Hippocampal formation (tissue), 2 donors: ENCODE measurements at regions not wholly inside any gene's neighbourhood (a gene's known extent, or its start where the extent isn't known, plus 50 kb on each side); places are given as distances from the start of the nearest gene placed in this dataset.

ENCODE experiments used
- DNase-seq, 2 donors: peaks; one replicate each; lab custom pipeline; 2025; lab: John Stamatoyannopoulos, UW

- DNase-seq, result no peak
Measured at GRCh38 chr2:7721413-7721995, 804.3 kb downstream of the RNF144A start.

GRCh38 chr2:7722212-7722910 is 805.1 kb downstream of the RNF144A start:
- no peak for DNase-seq

- no peak for DNase-seq
Measured at GRCh38 chr2:7724336-7724735, 807.1 kb downstream of the RNF144A start.

GRCh38 chr2:7725171-7725849 is 808.1 kb downstream of the RNF144A start:
- peak in 1 of 2 donors; percentile 27 for DNase-seq

GRCh38 chr2:7725850-7726242 is 808.6 kb downstream of the RNF144A start:
- no peak for DNase-seq

GRCh38 chr2:7726989-7727388 is 809.8 kb downstream of the RNF144A start:
- no peak for DNase-seq

- no peak for DNase-seq
Measured at GRCh38 chr2:7728388-7728787, 811.2 kb downstream of the RNF144A start.

- DNase-seq, result no peak
Measured at GRCh38 chr2:7730449-7730848, 813.2 kb downstream of the RNF144A start.

- DNase-seq, result no peak
Measured at GRCh38 chr2:7730990-7731389, 813.8 kb downstream of the RNF144A start.

- DNase-seq, result no peak
Measured at GRCh38 chr2:7732497-7732896, 815.3 kb downstream of the RNF144A start.

GRCh38 chr2:7736646-7737305 is 819.6 kb downstream of the RNF144A start:
- DNase-seq, result no peak

GRCh38 chr2:7738596-7738995 is 821.4 kb downstream of the RNF144A start:
- no peak for DNase-seq

GRCh38 chr2:7740114-7740513 is 822.9 kb downstream of the RNF144A start:
- DNase-seq, result no peak

GRCh38 chr2:7742301-7742700 is 825.1 kb downstream of the RNF144A start:
- DNase-seq, result no peak

- no peak for DNase-seq
Measured at GRCh38 chr2:7744827-7745226, 827.6 kb downstream of the RNF144A start.

GRCh38 chr2:7745369-7745768 is 828.2 kb downstream of the RNF144A start:
- no peak for DNase-seq

- no peak for DNase-seq
Measured at GRCh38 chr2:7748717-7749415, 831.7 kb downstream of the RNF144A start.

GRCh38 chr2:7749895-7750559 is 832.8 kb downstream of the RNF144A start:
- no peak for DNase-seq

- no peak for DNase-seq
Measured at GRCh38 chr2:7752291-7752690, 835.1 kb downstream of the RNF144A start.

GRCh38 chr2:7753777-7754176 is 836.6 kb downstream of the RNF144A start:
- DNase-seq, result no peak

- DNase-seq, result no peak
Measured at GRCh38 chr2:7755879-7756278, 838.7 kb downstream of the RNF144A start.
